HG02763 (cell line): ENCODE measurements at regions not wholly inside any gene's neighbourhood (a gene's known extent, or its start where the extent isn't known, plus 50 kb on each side); places are given as distances from the start of the nearest gene placed in this dataset.

Experiments
- ATAC-seq: cut with Tn5 transposase; IDR thresholded peaks from one replicate; pipeline ENCODE4 v1.9.1; 2021; ENCODE audit warnings: mild to moderate bottlenecking, moderate library complexity; ENCODE audit not compliant: unreplicated experiment

- no peak for ATAC-seq
Observed at GRCh38 chr2:185891403-185891802, 152.8 kb downstream of the FSIP2 start.

DNA sequence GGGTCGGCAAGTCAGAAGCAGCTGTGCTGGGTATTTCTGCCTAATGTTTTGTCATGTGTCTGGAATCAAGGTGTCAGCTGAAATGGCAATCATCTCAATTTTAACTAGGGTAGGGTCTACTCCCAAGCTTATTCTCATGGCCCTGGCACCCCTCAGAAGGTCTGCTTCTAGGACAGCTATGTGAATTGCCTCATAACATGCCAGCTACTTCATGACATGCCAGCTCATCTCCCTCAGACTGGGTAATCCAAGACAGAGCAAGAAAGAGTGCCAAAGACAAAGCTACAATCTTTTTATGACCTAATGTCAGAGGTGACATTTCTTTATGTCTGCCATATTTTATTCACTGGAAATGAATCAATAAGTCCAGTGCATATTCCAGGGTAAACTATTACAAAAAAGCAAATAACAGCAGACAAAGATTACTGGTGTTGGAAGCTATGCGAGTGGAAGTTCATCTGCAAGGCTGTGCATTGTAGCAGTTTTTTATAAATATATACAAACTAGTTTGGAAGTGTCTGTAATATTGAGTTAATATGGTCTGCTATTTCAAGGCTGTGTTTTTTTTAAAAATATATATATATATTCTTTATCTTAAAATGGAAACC is 153.3 kb downstream of the FSIP2 start:
- no peak for ATAC-seq

GRCh38 chr2:185892484-185892883 is 153.9 kb downstream of the FSIP2 start:
- no peak for ATAC-seq

DNA sequence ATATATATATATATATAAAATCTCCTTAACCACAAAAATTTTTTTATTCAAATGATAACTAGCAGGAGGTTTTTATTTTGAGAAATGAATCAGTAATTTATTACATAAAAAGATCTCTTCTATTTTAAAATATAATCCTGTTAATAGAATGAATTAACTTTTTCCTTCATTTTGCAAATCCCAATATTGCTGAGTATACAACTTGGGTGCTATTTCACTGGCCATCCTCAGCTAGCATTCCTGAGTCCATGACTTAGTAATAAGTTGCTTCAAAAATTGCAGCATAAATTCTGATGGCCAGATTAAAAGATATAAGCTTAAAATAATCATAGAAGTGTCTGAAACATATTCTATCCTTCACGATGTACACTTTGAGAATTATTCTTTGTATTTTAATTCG is 155.6 kb downstream of the FSIP2 start:
- no peak for ATAC-seq

DNA sequence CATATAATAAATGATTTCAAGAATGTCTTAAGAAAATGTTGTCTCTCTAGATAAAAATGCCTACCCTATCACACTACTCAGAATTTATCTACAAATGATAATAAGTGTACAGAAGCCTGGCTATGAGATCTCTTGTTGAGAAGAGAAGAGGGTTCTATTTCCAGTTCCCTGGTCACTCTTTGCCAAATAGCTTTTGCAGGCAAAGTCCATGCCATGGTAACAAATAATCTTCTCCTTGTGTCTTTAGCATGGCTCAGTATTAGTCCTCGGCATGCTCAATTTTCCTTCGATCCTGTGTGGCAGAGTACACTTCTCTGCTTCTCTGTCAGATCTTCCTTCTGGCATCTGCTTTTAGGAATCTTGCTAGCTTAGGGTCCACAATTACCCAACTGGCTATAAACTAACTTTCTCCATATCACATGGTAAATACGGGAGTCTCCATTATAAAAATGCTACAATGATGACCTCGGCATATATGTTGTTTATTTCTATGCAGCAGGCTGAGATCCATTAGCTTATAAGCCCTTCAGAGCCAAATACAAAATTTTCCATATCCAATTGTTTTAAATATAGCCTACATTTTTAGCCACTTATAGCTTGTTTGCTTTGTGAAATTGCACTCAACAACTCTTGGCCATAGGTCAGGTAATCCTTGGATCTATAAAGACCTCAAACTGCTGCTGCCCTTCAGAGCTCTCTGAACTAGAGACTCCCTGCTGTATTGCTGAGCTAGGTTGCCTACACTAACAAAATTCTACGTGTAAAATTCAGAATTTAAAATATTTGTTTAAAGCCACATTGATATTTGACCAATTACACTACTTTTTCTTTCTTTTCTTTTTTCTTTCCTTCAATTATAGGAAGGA is 157.5 kb downstream of the FSIP2 start:
- no peak for ATAC-seq

- ATAC-seq = no peak
Observed at GRCh38 chr2:185899366-185899765, 160.8 kb downstream of the FSIP2 start.

DNA sequence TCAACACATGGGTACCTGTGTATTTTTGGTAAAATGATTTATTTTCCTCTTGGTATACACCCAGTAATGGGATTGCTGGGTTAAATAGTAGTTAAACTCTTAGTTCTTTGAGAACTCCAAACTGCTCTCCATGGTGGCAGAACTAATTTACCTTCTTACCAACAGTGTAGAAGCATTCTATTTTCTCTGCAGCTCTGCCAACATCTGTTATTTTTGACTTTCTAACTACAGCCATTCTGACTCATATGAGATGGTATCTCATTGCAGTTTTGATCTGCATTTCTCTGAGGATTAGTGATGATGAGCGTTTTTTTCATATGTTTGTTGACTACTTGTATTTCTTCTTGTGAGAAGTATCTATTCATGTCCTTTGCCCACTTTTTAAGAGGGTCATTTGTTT is 180.6 kb downstream of the FSIP2 start:
- no peak for ATAC-seq

- no peak for ATAC-seq
Observed at GRCh38 chr2:185921048-185921756, 182.6 kb downstream of the FSIP2 start.

- no peak for ATAC-seq
Observed at GRCh38 chr2:185934232-185934631, 195.6 kb downstream of the FSIP2 start.

DNA sequence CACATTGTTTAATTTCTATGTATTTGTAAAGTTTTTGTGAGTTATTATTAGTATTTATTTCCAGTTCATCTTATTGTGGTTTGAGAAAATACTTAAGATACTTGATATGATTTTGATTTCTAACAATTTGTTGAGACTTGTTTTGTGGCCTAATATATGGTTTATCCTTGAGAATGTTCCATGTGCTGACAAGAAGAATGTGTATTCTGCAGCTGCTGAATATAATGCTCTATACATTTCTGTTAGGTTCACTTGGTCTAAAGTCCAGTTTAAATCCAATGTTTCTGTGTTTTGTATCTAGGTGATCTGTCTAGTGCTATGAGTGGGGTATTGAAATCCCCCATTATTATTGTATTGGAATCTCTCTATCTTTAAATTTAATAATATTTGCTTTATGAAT is 201.3 kb downstream of the FSIP2 start:
- ATAC-seq = no peak

DNA sequence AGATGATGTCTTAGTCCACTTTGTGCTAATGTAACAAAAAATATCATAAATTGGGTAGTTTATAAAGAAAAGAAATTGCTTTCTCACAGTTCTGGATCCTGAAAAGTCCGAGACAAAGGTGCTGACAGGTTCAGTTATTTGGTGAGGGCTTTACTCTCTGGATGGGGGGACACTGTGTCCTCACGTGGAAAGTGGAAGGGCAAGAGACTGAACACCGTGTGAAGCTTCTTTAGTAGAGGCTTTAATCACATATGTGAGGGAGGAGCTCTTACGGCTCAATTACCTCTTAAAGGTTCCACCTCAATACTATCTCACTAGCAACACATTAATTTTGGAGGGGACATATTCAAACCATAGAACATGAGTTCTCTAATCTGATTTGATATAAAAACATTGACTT is 204.3 kb downstream of the FSIP2 start:
- no peak for ATAC-seq

DNA sequence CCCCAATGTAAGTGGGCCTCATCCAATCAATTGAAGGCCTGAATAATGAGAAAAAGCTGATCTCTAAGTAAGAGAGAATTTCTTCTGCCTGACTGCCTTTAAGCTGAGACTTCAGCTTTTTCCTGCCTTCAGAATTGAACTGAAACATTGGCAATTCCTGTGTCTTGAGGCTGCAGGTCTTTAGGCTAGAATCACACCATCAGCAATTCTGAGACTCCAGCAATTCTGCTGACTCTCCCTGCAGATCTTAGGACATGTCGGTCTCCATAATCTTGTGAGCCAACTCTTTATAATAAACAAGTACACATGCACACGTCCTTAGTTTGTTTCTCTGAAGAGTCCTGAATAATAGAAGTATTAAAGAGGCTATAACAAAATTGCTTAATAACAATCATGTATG is 209.1 kb downstream of the FSIP2 start:
- ATAC-seq = no peak

DNA sequence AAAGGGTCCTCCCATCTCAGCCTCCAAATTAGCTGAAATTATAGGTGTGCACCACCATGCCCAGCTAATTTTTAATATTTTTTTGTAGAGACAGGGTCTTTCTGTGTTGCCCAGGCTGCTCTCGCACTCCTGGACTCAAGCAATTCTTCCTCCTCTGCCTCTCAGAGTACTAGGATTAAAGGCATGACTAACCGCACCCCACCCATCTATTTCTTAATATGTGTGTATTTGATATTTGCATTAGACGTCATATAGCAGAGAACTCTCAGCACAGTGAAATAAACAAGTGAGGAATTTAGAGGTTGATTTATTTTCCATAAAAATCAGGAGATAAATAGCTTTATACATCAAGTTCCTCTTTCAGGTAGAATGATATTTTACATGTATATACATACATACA is 213.5 kb downstream of the FSIP2 start:
- no peak for ATAC-seq

- ATAC-seq = no peak
Observed at GRCh38 chr2:185954389-185954788, 215.8 kb downstream of the FSIP2 start.

DNA sequence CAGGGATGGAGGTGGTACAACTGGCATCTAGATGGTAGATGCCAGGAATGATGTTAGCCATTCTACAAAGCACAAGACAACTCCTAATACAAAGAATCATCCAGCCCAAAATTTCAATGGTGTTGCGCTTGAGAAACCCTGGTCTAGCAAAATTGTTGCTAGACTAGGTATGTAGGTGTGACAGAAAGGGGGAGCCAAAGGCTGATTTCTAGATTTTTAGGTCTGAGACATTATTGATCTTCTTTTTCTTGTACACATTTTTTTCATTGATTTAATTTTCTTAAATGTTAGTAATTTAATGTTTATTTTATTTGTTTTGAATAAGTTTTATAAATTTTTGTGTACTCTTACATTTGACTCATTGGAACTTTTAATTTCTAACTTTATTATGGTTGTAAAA is 216.4 kb downstream of the FSIP2 start:
- no peak for ATAC-seq

DNA sequence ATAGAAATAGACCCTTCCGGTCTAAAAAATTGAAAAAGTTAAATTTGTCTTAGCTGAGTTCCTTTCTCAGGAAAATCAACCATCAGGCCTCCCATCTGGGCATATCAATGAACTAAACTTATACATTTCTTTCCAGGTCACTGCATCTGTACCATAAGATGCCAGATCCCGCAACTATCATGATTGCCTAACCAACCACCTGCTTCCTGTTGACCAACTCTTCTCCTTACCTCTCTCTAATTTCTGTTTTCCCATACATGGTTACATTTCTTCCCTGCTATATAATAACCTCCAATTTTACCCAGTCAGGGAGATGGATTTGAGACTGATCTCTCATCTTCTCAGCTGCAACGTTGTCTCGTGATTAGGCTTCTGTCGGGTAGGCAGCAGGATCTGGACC is 228.7 kb downstream of the FSIP2 start:
- no peak for ATAC-seq

DNA sequence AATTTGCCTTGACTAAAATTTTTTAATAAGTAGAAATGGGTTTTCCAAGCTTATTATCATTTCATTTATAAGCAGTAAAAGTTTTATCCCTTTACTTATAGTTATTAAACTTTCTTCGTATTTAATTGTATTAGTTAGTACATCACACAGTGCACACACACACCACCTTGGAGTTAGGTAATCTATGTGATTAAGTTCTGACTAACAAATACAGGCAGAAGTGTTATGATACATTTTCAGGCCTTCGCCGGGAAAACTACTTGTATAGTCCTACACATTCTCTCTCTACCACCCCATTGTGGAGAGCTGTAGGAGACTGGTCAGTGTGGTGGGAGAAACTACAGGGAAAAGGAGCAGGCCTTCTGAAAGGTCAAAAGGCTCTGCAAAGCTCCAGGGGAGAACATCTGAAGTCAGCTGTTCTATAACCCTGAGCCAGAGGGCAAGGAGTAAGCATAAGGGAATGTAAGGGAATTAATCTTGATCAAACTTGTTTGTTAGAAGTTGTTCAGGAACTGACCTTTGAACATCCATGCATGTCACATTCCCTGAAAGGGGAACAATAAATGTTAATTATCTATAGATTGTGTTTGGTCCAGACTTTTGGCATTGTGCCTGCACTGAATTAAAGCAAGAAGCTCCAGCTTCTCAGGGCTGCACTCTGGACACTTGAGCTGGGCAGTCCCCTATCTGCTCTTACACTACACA is 231.7 kb downstream of the FSIP2 start:
- no peak for ATAC-seq

- no peak for ATAC-seq
Observed at GRCh38 chr2:185978634-185979407, 240.2 kb downstream of the FSIP2 start.

- no peak for ATAC-seq
Observed at GRCh38 chr2:185979546-185980071, 241.0 kb downstream of the FSIP2 start.

DNA sequence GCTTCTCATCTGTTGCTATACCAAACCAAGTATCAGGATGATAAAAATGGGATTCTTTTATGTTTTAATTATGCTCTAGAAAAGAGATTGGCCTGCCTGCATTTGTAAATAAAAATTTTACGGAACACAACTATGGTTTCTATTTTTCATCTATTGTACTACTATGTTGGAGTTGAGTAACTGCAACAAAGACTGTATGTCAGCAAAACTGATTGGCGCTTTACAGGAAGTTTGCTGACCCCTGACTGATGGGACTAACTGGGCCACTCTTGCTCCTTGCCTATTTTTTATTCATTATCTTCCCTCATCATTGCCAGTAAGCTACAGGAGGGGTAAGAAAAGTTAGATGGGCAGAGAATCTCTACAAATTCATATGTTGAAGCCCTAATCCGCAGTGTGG is 242.3 kb downstream of the FSIP2 start:
- no peak for ATAC-seq
